PC-3 (cell line): ENCODE measurements at regions not wholly inside any gene's neighbourhood (a gene's known extent, or its start where the extent isn't known, plus 50 kb on each side); places are given as distances from the start of the nearest gene placed in this dataset.

Source experiments
- ATAC-seq: fragments of 200-7000 bp; cut with Tn5 transposase; 2 replicates; pipeline ENCODE4 v1.9.1; 2020; ENCODE audit warnings: mild to moderate bottlenecking, moderate library complexity
- BruUV-seq: library from RNA; stranded (reverse); fragments of 400-500 nt; replicated peaks from 2 replicates; lab custom pipeline; 2021; lab: Mats Ljungman, UMichigan
- CTCF ChIA-PET: fragments of 300-600 bp; sonication (Branson Sonifier 250); formaldehyde crosslinking; loops from one replicate; lab custom pipeline; 2022; ENCODE audit warnings: antibody characterized with exemption; lab: Charles Lee
- POLR2A ChIA-PET: fragments of 300-600 bp; sonication (Branson Sonifier 250); formaldehyde crosslinking; loops from one replicate; lab custom pipeline; 2022; ENCODE audit warnings: antibody characterized with exemption; ENCODE audit not compliant: unreplicated experiment; lab: Charles Lee
- DNase-seq: peaks from one replicate; pipeline ENCODE4 v3.0.0-alpha.2; 2015
- H2AFZ ChIP-seq: fragments of 300-600 bp; sonication (generic); 2 replicates; pipeline ENCODE4 v1.6.0; 2016; ENCODE audit warnings: antibody characterized with exemption, low read length
- H3F3A ChIP-seq: fragments of 300-600 bp; sonication (generic); one replicate; pipeline ENCODE4 v1.6.0; 2017; ENCODE audit warnings: antibody characterized with exemption, low read length, control low read depth, mild to moderate bottlenecking; ENCODE audit not compliant: unreplicated experiment
- H3K27ac ChIP-seq: fragments of 300-600 bp; sonication (generic); 2 replicates; pipeline ENCODE4 v1.5.1; 2016; ENCODE audit warnings: mild to moderate bottlenecking, low read length
- H3K27me3 ChIP-seq: fragments of 300-600 bp; sonication (generic); 2 replicates; pipeline ENCODE4 v1.6.1; 2016; ENCODE audit warnings: low read length, mixed read lengths
- H3K36me3 ChIP-seq: fragments of 300-600 bp; sonication (generic); 2 replicates; pipeline ENCODE4 v1.6.1; 2016; ENCODE audit warnings: low read depth, mixed run types, low read length, mixed read lengths
- H3K4me1 ChIP-seq: fragments of 300-600 bp; sonication (generic); 2 replicates; pipeline ENCODE4 v1.5.1; 2016; ENCODE audit warnings: low read length; ENCODE audit not compliant: insufficient read depth
- H3K4me2 ChIP-seq: fragments of 300-600 bp; sonication (generic); 2 replicates; pipeline ENCODE4 v1.6.0; 2016; ENCODE audit warnings: low read length
- H3K4me3 ChIP-seq: fragments of 300-600 bp; sonication (generic); 2 replicates; pipeline ENCODE4 v1.5.1; 2016; ENCODE audit warnings: mild to moderate bottlenecking, low read length, mixed read lengths
- H3K79me2 ChIP-seq: fragments of 300-600 bp; sonication (generic); 2 replicates; pipeline ENCODE4 v1.6.1; 2017; ENCODE audit warnings: low read length, mixed read lengths
- H3K9ac ChIP-seq: fragments of 300-600 bp; sonication (generic); 2 replicates; pipeline ENCODE4 v1.6.0; 2016; ENCODE audit warnings: mild to moderate bottlenecking, low read length
- H3K9me2 ChIP-seq: fragments of 300-600 bp; sonication (generic); replicated peaks from 2 replicates; pipeline ENCODE4 v1.6.1; 2016; ENCODE audit warnings: mixed run types, low read length, mixed read lengths
- H3K9me3 ChIP-seq: fragments of 300-600 bp; sonication (generic); 2 replicates; pipeline ENCODE4 v1.6.1; 2016; ENCODE audit warnings: low read length, mixed read lengths
- H4K20me1 ChIP-seq: fragments of 300-600 bp; sonication (generic); 2 replicates; pipeline ENCODE4 v1.6.1; 2016; ENCODE audit warnings: low read length, mixed read lengths
- EZH2 ChIP-seq: fragments of 300-600 bp; sonication (generic); IDR thresholded peaks from one replicate; pipeline ENCODE4 v1.6.1; 2017; ENCODE audit warnings: antibody characterized with exemption, mild to moderate bottlenecking, low read length; ENCODE audit not compliant: unreplicated experiment
- EZH2phosphoT487 ChIP-seq: fragments of 300-600 bp; sonication (generic); IDR thresholded peaks from 2 replicates; pipeline ENCODE4 v1.6.1; 2018; ENCODE audit warnings: mild to moderate bottlenecking, antibody characterized with exemption, low read length, borderline replicate concordance
- intact Hi-C: fragments of 100-400 bp; cut with micrococcal nuclease; formaldehyde crosslinking; loops from 2 replicates; pipeline ENCODE4 v1.9.0; 2023
- TF ChIP-seq, protein P1 (sequence below): fragments of 300-600 bp; sonication (generic); conservative IDR thresholded peaks from 2 replicates; pipeline ENCODE4 v1.5.1; 2017; ENCODE audit warnings: antibody characterized with exemption, low read depth, mild to moderate bottlenecking, low read length

DNA sequence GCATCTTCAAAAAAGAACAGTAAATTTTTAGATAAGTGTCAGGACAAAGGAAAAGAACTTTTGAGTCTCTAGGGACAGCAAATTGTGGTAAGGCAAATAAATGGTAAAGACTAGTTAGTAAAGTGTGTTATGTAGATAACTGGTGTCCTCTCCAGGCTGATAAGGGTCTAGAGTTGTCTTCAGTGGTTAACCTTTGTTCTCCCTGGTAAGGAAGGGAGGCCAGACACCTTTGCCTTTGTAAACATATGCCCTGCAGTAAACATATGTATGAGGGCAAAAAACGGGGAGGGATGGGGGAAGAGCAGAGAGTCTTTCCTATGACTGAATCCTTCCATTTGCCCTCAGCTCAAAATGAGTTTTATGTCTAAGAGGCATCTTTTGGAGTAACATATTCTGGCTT lies 384.6 kb downstream of the HNRNPD start:
- H2AFZ ChIP-seq = no peak overlapping the region
- ATAC-seq = no peak
- BruUV-seq = no TSS peak
- H3F3A ChIP-seq = no peaks in the 10 kb centered on the region
- H3K4me1 ChIP-seq = no peaks in the 10 kb centered on the region
- TF ChIP-seq, protein P1, sequence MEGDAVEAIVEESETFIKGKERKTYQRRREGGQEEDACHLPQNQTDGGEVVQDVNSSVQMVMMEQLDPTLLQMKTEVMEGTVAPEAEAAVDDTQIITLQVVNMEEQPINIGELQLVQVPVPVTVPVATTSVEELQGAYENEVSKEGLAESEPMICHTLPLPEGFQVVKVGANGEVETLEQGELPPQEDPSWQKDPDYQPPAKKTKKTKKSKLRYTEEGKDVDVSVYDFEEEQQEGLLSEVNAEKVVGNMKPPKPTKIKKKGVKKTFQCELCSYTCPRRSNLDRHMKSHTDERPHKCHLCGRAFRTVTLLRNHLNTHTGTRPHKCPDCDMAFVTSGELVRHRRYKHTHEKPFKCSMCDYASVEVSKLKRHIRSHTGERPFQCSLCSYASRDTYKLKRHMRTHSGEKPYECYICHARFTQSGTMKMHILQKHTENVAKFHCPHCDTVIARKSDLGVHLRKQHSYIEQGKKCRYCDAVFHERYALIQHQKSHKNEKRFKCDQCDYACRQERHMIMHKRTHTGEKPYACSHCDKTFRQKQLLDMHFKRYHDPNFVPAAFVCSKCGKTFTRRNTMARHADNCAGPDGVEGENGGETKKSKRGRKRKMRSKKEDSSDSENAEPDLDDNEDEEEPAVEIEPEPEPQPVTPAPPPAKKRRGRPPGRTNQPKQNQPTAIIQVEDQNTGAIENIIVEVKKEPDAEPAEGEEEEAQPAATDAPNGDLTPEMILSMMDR = no peak
- TF ChIP-seq EZH2 (no peak), EZH2phosphoT487 (no peak)
- no peak for DNase-seq
- H3K9me3 ChIP-seq = no peaks in the 10 kb centered on the region
- ChIA-PET POLR2A (no interaction called here), CTCF (no interaction called here)
- peaks cover 43% of the 10 kb centered on the region for H3K27me3 ChIP-seq
- H3K9ac ChIP-seq = no peak overlapping the region
- H3K79me2 ChIP-seq = no peaks in the 10 kb centered on the region
- no peaks in the 10 kb centered on the region for H3K9me2 ChIP-seq
- no peaks in the 10 kb centered on the region for H3K36me3 ChIP-seq
- intact Hi-C loops = no loop called here
- no peak overlapping the region for H3K4me2 ChIP-seq
- H4K20me1 ChIP-seq = no peaks in the 10 kb centered on the region
- H3K4me3 ChIP-seq = no peak overlapping the region
- no peak overlapping the region for H3K27ac ChIP-seq

DNA sequence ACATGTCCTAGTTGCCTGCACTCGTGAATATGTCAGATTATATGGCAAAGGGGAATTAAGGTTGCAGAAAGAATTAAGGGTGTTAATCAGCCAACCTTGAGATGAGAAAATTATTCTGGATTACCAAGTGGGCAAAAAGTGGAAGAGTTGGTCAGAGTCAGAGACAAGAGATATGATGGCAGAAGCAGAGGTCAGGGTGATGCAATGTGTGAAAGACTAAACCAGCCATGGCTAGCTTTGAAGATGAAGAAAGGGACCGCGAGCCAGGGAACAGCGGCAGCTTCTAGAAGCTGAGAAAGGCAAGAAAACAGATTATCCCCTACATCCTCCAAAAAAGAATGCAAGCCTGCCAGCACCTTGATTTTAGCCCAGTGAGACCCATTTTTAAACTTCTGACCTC lies 385.6 kb downstream of the HNRNPD start:
- Histone ChIP-seq H3K27me3 (peaks cover 43% of the 10 kb centered on the region), H3K4me3 (no peak overlapping the region), H3K79me2 (no peaks in the 10 kb centered on the region), H3K4me2 (no peak overlapping the region), H3K9me2 (no peaks in the 10 kb centered on the region), H4K20me1 (no peaks in the 10 kb centered on the region), H2AFZ (no peak overlapping the region), H3K9ac (no peak overlapping the region), H3K36me3 (no peaks in the 10 kb centered on the region), H3K9me3 (no peaks in the 10 kb centered on the region), H3K27ac (no peak overlapping the region), H3F3A (no peaks in the 10 kb centered on the region), H3K4me1 (no peaks in the 10 kb centered on the region)
- intact Hi-C loops = no loop called here
- no TSS peak for BruUV-seq
- DNase-seq (no peak), ATAC-seq (no peak)
- ChIA-PET CTCF (no interaction called here), POLR2A (no interaction called here)
- TF ChIP-seq EZH2 = no peak
- TF ChIP-seq, protein P1 = no peak
- no peak for TF ChIP-seq EZH2phosphoT487

DNA sequence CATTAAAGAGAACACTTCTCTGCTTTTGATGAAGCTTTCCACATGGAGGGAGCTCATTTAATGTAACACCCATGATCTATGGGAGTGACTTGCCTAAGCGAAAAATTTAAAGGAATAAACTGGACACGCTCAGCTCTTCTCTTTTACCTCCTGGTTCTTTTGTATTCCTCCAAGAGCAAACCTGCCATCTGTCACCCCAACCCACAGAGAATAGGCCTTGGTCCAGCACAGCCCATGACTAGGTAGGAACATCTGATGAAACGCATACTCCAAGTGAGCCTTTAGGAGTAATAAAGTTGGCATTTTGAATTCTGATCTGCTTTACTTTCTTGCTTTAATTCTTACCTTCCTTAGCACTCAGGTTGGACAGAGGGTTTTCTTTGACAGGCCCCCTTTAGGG lies 389.0 kb downstream of the HNRNPD start:
- Histone ChIP-seq H3K36me3 (no peaks in the 10 kb centered on the region), H3K9me2 (no peaks in the 10 kb centered on the region), H2AFZ (no peak overlapping the region), H3K9ac (no peak overlapping the region), H3K4me2 (no peak overlapping the region), H3K27me3 (peaks cover 31% of the 10 kb centered on the region; the same call in 1 of the 2 replicates), H3K27ac (no peak overlapping the region), H3F3A (no peaks in the 10 kb centered on the region), H3K79me2 (no peaks in the 10 kb centered on the region), H3K9me3 (no peaks in the 10 kb centered on the region), H4K20me1 (no peaks in the 10 kb centered on the region), H3K4me3 (no peak overlapping the region), H3K4me1 (no peaks in the 10 kb centered on the region)
- intact Hi-C loops = no loop called here
- POLR2A ChIA-PET = no interaction called here
- BruUV-seq = no TSS peak
- CTCF ChIA-PET = no interaction called here
- DNase-seq (no peak), ATAC-seq (no peak)
- TF ChIP-seq EZH2 (no peak), EZH2phosphoT487 (no peak)
- TF ChIP-seq, protein P1 = no peak
